ENCODE measurements at regions not wholly inside any gene's neighbourhood (a gene's known extent, or its start where the extent isn't known, plus 50 kb on each side); places are given as distances from the start of the nearest gene placed in this dataset.

DNA sequence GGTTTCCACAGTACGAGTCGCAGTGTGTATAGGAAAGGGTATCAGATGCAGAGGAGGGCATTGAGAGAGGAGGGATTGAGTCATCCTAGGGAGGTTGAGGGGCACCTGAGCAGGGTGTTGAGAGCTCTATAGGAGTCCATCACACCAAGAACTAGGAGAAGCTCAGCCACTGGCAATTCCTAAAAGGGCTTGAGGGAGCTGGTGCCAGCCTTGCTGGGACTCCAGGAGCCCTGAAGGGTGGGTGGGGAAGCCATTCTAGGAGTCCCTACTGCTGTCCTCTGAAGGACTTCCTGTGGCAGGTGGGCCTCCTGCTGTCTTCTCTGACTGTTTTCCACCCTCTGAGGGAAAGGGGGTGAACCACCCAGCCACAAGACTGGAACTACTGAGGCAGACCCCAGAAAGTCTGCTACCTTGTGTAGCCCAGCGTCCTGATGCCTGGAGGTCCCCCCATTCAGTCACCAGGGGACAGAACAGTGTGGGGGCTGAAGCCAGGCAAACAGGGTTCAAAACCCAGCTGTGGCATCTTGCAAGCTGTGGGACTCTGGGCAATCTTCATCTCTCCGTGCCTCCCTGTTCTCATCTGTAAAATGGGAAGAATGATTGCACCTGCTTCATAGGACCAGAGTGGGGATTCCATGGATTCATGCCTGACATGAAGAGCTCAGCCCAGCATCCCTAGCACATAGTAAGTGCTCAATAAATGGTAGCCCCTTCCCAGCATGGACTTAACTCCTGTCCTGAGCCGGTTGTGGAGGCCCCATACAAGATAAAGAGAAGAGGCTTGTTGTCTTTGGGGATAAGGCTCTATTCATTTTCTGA, 149.5 kb downstream of the C9orf50 start:
- H3K4me1 Mint-ChIP-seq = peaks cover 1 to 6% (median 5%) of the 10 kb centered on the region in 4 donors
- ChIA-PET POLR2A (ENCODE audit: partially characterized antibody) (interaction anchor here (0.8 to 2.8 kb wide), 2 partner anchors 11 to 12 kb away, joined by 4 to 9 read pairs; no protein-coding TSS in a partner anchor), CTCF (ENCODE audit: partially characterized antibody) (no interaction called here)
- Histone ChIP-seq H3K27ac (ENCODE audit: low read depth, low read length) (no peak overlapping the region), H3K4me1 (ENCODE audit: insufficient read depth, low read length) (no peaks in the 10 kb centered on the region), H3K9me3 (ENCODE audit: control insufficient read depth in 1 of 2, low read length in 2 of 2) (no peaks in the 10 kb centered on the region), H3K36me3 (ENCODE audit: insufficient read depth, low read length) (no peaks in the 10 kb centered on the region), H3K4me3 (ENCODE audit: low read length in 2 of 2) (no peak overlapping the region), H3K27me3 (ENCODE audit: insufficient read depth, low read length) (no peaks in the 10 kb centered on the region)
- no peak overlapping the region for H3K4me3 Mint-ChIP-seq
- peak overlapping the region in 1 of 7 donors; percentile 45 for H3K27ac Mint-ChIP-seq
- H3K27me3 Mint-ChIP-seq = peaks cover 0 to 3% of the 10 kb centered on the region in 2 donors
- peak in 1 of 5 donors; percentile 18 for DNase-seq
- H3K36me3 Mint-ChIP-seq = no peaks in the 10 kb centered on the region
- peaks cover 0 to 5% (median 0%) of the 10 kb centered on the region in 8 donors for H3K9me3 Mint-ChIP-seq
- intact Hi-C loops (cut with micrococcal nuclease) = no loop called here

GRCh38 chr9:129469988-129470316, 150.9 kb downstream of the C9orf50 start:
- Mint-ChIP-seq H3K9me3 (peaks cover 0 to 3% (median 0%) of the 10 kb centered on the region in 8 donors), H3K4me1 (peaks cover 4 to 11% (median 6%) of the 10 kb centered on the region in 4 donors), H3K36me3 (no peaks in the 10 kb centered on the region), H3K27me3 (peaks cover 0 to 3% of the 10 kb centered on the region in 2 donors), H3K4me3 (no peak overlapping the region), H3K27ac (peak overlapping the region in 1 of 7 donors; percentile 83)
- Histone ChIP-seq H3K9me3 (ENCODE audit: control insufficient read depth in 1 of 2, low read length in 2 of 2) (no peaks in the 10 kb centered on the region), H3K36me3 (ENCODE audit: insufficient read depth, low read length) (no peaks in the 10 kb centered on the region), H3K27ac (ENCODE audit: low read depth, low read length) (no peak overlapping the region), H3K27me3 (ENCODE audit: insufficient read depth, low read length) (no peaks in the 10 kb centered on the region), H3K4me3 (ENCODE audit: low read length in 2 of 2) (no peak overlapping the region), H3K4me1 (ENCODE audit: insufficient read depth, low read length) (no peaks in the 10 kb centered on the region)
- ChIA-PET CTCF (ENCODE audit: partially characterized antibody) (no interaction called here), POLR2A (ENCODE audit: partially characterized antibody) (interaction anchor here (1.1 to 2.8 kb wide), 2 partner anchors 9 to 26 kb away, joined by 3 to 9 read pairs; no protein-coding TSS in a partner anchor)
- no peak for DNase-seq
- intact Hi-C loops (cut with micrococcal nuclease) = no loop called here

DNA sequence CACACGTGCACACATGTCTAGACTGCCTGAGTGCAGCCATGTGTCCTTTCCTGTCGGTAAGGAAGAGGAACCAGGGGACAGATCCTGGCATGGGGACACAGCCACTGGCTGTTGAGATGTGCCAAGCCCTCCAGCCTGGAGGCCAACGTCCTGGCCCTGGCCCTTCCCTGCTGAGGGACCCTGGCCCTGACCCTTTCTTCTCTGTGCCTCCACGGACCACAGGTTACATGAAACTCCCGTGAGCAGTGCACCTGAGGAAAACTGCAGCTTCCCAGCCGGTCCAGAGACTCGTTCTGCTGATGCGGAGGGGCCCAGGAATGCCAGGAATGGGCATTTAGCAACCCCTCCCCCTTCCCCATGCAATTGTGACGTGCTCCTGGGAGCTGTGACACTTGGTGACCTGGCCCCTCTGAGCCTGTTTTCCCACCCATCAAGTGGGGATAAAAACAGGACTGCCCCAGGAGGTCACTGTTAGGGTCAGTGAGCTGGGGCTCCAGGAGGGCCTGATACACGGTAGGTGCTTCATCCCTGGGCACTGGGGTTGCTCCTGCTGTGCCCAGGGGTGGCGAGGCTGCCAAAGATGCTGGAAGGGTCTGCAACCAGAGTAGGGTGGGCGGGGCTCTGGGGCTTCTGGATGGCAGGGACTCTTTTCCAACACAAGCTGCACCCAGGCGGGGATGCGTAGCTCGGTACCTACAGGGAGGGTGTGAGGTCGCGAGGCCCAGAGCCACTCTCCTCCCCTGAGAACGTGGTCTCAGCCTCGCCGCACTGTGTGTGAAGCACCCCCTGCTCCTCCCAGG, 151.5 kb downstream of the C9orf50 start:
- POLR2A ChIA-PET (ENCODE audit: partially characterized antibody) = interaction anchor here (1.1 to 2.8 kb wide), 2 partner anchors 9 to 27 kb away, joined by 3 to 9 read pairs; no protein-coding TSS in a partner anchor

GRCh38 chr9:129467739-129468666, 152.9 kb downstream of the C9orf50 start:
- H3K9me3 ChIP-seq (ENCODE audit: control insufficient read depth in 1 of 2, low read length in 2 of 2) = no peaks in the 10 kb centered on the region
- CTCF ChIA-PET (ENCODE audit: partially characterized antibody) = no interaction called here
- peaks cover 0 to 2% (median 0%) of the 10 kb centered on the region in 8 donors for H3K9me3 Mint-ChIP-seq
- peak in 1 of 5 donors; percentile 29 for DNase-seq
- H3K27me3 Mint-ChIP-seq = no peaks in the 10 kb centered on the region
- H3K4me3 ChIP-seq (ENCODE audit: low read length in 2 of 2) = no peak overlapping the region
- peak overlapping the region in 3 of 7 donors; percentile 57 to 89 (median 78) for H3K27ac Mint-ChIP-seq
- no peaks in the 10 kb centered on the region for H3K4me1 ChIP-seq (ENCODE audit: insufficient read depth, low read length)
- no peaks in the 10 kb centered on the region for H3K27me3 ChIP-seq (ENCODE audit: insufficient read depth, low read length)
- intact Hi-C loops (cut with micrococcal nuclease) = no loop called here
- no peaks in the 10 kb centered on the region for H3K36me3 ChIP-seq (ENCODE audit: insufficient read depth, low read length)
- H3K4me3 Mint-ChIP-seq = no peak overlapping the region
- POLR2A ChIA-PET (ENCODE audit: partially characterized antibody) = interaction anchor here (1.0 to 1.4 kb wide), 3 partner anchors 7 to 15 kb away, joined by 3 to 5 read pairs (median 4); no protein-coding TSS in a partner anchor
- no peak overlapping the region for H3K27ac ChIP-seq (ENCODE audit: low read depth, low read length)
- peaks cover 4 to 12% (median 6%) of the 10 kb centered on the region in 4 donors for H3K4me1 Mint-ChIP-seq
- no peaks in the 10 kb centered on the region for H3K36me3 Mint-ChIP-seq

More for the DNA sequence above, 151.5 kb downstream of the C9orf50 start:
- Histone ChIP-seq H3K4me1 (ENCODE audit: insufficient read depth, low read length) (no peaks in the 10 kb centered on the region), H3K27me3 (ENCODE audit: insufficient read depth, low read length) (no peaks in the 10 kb centered on the region), H3K4me3 (ENCODE audit: low read length in 2 of 2) (no peak overlapping the region), H3K27ac (ENCODE audit: low read depth, low read length) (no peak overlapping the region), H3K9me3 (ENCODE audit: control insufficient read depth in 1 of 2, low read length in 2 of 2) (no peaks in the 10 kb centered on the region), H3K36me3 (ENCODE audit: insufficient read depth, low read length) (no peaks in the 10 kb centered on the region)
- H3K4me3 Mint-ChIP-seq = no peak overlapping the region
- H3K36me3 Mint-ChIP-seq = no peaks in the 10 kb centered on the region
- DNase-seq = peak in 1 of 5 donors; percentile 11
- intact Hi-C loops (cut with micrococcal nuclease) = no loop called here
- H3K9me3 Mint-ChIP-seq = peaks cover 0 to 2% (median 0%) of the 10 kb centered on the region in 8 donors
- H3K4me1 Mint-ChIP-seq = peaks cover 4 to 12% (median 6%) of the 10 kb centered on the region in 4 donors
- CTCF ChIA-PET (ENCODE audit: partially characterized antibody) = no interaction called here
- H3K27ac Mint-ChIP-seq = no peak overlapping the region
- H3K27me3 Mint-ChIP-seq = peaks cover 0 to 3% of the 10 kb centered on the region in 2 donors

DNA sequence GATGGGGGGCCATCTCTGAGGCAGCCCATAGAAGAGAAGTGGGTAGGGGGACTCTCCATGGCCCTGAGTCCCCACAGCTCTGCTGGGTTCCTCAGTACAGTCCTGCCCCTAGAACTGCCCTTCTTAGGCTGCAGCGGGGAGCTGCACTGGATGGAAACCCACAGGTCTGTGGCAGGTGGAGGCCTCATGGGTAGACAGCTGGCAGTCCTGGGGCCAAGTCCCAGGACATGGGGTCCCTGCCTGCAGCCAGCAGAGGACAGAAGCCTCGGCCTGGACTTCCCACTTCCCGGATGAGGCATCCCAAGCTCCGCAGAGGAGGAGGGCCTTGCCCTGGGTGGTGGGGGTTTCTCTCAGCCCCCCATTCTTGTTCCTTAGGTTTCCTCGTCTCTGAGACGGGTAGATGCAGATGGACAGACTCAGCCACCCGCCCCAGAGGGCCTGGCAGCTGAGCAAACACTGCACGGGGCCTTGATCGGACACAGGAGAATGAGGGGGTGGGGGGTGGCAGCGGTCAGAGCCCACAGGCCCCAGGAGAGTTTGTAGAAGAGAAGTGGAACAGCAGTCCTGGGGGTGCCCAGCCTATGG, 153.8 kb downstream of the C9orf50 start:
- Mint-ChIP-seq H3K9me3 (peaks cover 0 to 2% (median 0%) of the 10 kb centered on the region in 8 donors), H3K4me3 (no peak overlapping the region), H3K36me3 (no peaks in the 10 kb centered on the region), H3K27ac (no peak overlapping the region), H3K27me3 (no peaks in the 10 kb centered on the region), H3K4me1 (peaks cover 6 to 12% (median 6%) of the 10 kb centered on the region in 4 donors)
- peak in 1 of 5 donors; percentile 15 for DNase-seq
- POLR2A ChIA-PET (ENCODE audit: partially characterized antibody) = interaction anchor here (1.0 to 1.4 kb wide), 3 partner anchors 8 to 16 kb away, joined by 3 to 5 read pairs (median 4); no protein-coding TSS in a partner anchor
- Histone ChIP-seq H3K9me3 (ENCODE audit: control insufficient read depth in 1 of 2, low read length in 2 of 2) (no peaks in the 10 kb centered on the region), H3K27me3 (ENCODE audit: insufficient read depth, low read length) (no peaks in the 10 kb centered on the region), H3K36me3 (ENCODE audit: insufficient read depth, low read length) (no peaks in the 10 kb centered on the region), H3K4me1 (ENCODE audit: insufficient read depth, low read length) (no peaks in the 10 kb centered on the region), H3K4me3 (ENCODE audit: low read length in 2 of 2) (no peak overlapping the region), H3K27ac (ENCODE audit: low read depth, low read length) (no peak overlapping the region)
- CTCF ChIA-PET (ENCODE audit: partially characterized antibody) = no interaction called here
- intact Hi-C loops (cut with micrococcal nuclease) = no loop called here

DNA sequence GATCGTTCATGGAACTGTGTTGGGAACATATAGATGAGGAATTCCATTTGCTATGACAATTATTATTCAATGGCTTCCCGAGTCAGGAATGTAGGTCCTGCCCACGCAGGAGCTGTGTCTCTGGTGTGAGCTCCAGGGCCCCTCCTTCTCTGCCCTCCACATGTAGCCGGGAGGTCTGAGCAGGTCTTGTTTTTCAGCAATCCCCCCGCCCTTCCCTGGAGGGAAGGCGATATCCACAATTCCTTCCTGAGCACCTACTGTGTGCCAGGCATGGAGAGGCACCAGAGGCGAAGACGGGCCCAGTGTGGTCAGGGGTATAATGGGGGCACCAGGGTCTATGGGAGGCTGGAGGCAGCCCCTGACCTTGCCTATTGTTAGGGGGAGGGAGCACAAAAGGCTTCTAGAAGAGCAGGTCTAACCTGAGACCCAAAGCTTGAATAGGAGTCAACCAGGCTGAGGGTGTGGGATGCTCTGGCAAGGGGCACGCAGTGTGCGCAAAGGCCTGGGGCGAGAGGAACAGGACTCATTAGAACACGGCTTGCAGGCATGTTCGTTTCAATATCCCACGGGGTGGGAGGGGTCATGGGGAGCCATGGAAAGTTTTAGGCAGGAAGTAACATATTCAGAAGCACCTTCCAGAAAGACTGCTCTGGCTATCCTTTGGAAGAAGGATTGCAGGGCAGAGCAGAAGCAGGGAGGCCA, 154.9 kb downstream of the C9orf50 start:
- no peak overlapping the region for H3K4me3 ChIP-seq (ENCODE audit: low read length in 2 of 2)
- intact Hi-C loops (cut with micrococcal nuclease) = no loop called here
- H3K9me3 Mint-ChIP-seq = peaks cover 0 to 2% (median 0%) of the 10 kb centered on the region in 8 donors
- H3K27me3 Mint-ChIP-seq = no peaks in the 10 kb centered on the region
- H3K27ac ChIP-seq (ENCODE audit: low read depth, low read length) = no peak overlapping the region
- no peak overlapping the region for H3K4me3 Mint-ChIP-seq
- POLR2A ChIA-PET (ENCODE audit: partially characterized antibody) = interaction anchor here (0.6 to 1.0 kb wide), 2 partner anchors 29 to 38 kb away, joined by 3 read pairs; no protein-coding TSS in a partner anchor
- H3K36me3 Mint-ChIP-seq = no peaks in the 10 kb centered on the region
- DNase-seq = no peak
- H3K27ac Mint-ChIP-seq = peak overlapping the region in 3 of 7 donors; percentile 45 to 79 (median 77)
- peaks cover 4 to 12% (median 9%) of the 10 kb centered on the region in 4 donors for H3K4me1 Mint-ChIP-seq
- no peaks in the 10 kb centered on the region for H3K27me3 ChIP-seq (ENCODE audit: insufficient read depth, low read length)
- H3K4me1 ChIP-seq (ENCODE audit: insufficient read depth, low read length) = peaks cover 4% of the 10 kb centered on the region
- H3K36me3 ChIP-seq (ENCODE audit: insufficient read depth, low read length) = no peaks in the 10 kb centered on the region
- CTCF ChIA-PET (ENCODE audit: partially characterized antibody) = interaction anchor here (1.2 kb wide), 1 partner anchor 334 kb away, joined by 3 read pairs; no protein-coding TSS in a partner anchor
- H3K9me3 ChIP-seq (ENCODE audit: control insufficient read depth in 1 of 2, low read length in 2 of 2) = no peaks in the 10 kb centered on the region

Data from CD4-positive, alpha-beta memory T cell (primary cell).